GM23248 (cell line): ENCODE measurements at regions not wholly inside any gene's neighbourhood (a gene's known extent, or its start where the extent isn't known, plus 50 kb on each side); places are given as distances from the start of the nearest gene placed in this dataset.

ENCODE experiments used
- DNase-seq: peaks from one replicate; pipeline ENCODE4 v3.0.0-alpha.2; 2015
- H2AFZ ChIP-seq: fragments of 200-600 bp; sonication (generic); 2 replicates; pipeline ENCODE4 v1.6.1; 2016; ENCODE audit warnings: antibody characterized with exemption
- H3F3A ChIP-seq: fragments of 200-600 bp; sonication (generic); 2 replicates; pipeline ENCODE4 v1.6.1; 2016; ENCODE audit warnings: mild to moderate bottlenecking, antibody characterized with exemption, mixed run types; ENCODE audit not compliant: insufficient read depth
- H3K27ac ChIP-seq: fragments of 200-600 bp; sonication (generic); 2 replicates; pipeline ENCODE4 v1.5.1; 2016; ENCODE audit warnings: mild to moderate bottlenecking
- H3K27me3 ChIP-seq: fragments of 200-600 bp; sonication (generic); replicated peaks from 2 replicates; pipeline ENCODE4 v1.6.1; 2016; ENCODE audit warnings: mild to moderate bottlenecking; ENCODE audit not compliant: insufficient read depth
- H3K36me3 ChIP-seq: fragments of 200-600 bp; sonication (generic); 2 replicates; pipeline ENCODE4 v1.6.1; 2016; ENCODE audit warnings: low read depth, mild to moderate bottlenecking
- H3K4me1 ChIP-seq: fragments of 200-600 bp; sonication (generic); 2 replicates; pipeline ENCODE4 v1.6.1; 2016; ENCODE audit warnings: mild to moderate bottlenecking; ENCODE audit not compliant: insufficient read depth
- H3K4me2 ChIP-seq: fragments of 200-600 bp; sonication (generic); one replicate; pipeline ENCODE4 v1.6.1; 2016; ENCODE audit warnings: mild to moderate bottlenecking; ENCODE audit not compliant: unreplicated experiment
- H3K4me3 ChIP-seq: fragments of 200-600 bp; sonication (generic); 2 replicates; pipeline ENCODE4 v1.5.1; 2016; ENCODE audit warnings: mild to moderate bottlenecking
- H3K79me2 ChIP-seq: fragments of 200-600 bp; sonication (generic); 2 replicates; pipeline ENCODE4 v1.6.1; 2016; ENCODE audit warnings: mild to moderate bottlenecking; ENCODE audit not compliant: insufficient read depth
- H3K9ac ChIP-seq: fragments of 200-600 bp; sonication (generic); 2 replicates; pipeline ENCODE4 v1.6.1; 2016; ENCODE audit warnings: mild to moderate bottlenecking
- H3K9me2 ChIP-seq: fragments of 200-600 bp; sonication (generic); 2 replicates; pipeline ENCODE4 v1.6.1; 2016; ENCODE audit warnings: mixed run types, mild to moderate bottlenecking, moderate library complexity; ENCODE audit not compliant: insufficient read depth
- H3K9me3 ChIP-seq: fragments of 200-600 bp; sonication (generic); one replicate; pipeline ENCODE4 v1.6.1; 2017; ENCODE audit warnings: low read depth
- H4K20me1 ChIP-seq: fragments of 200-600 bp; sonication (generic); 2 replicates; pipeline ENCODE4 v1.6.0; 2016; ENCODE audit not compliant: insufficient read depth
- EZH2 ChIP-seq: fragments of 200-600 bp; sonication (generic); IDR thresholded peaks from 2 replicates; pipeline ENCODE4 v1.6.1; 2018; ENCODE audit warnings: antibody characterized with exemption, mild to moderate bottlenecking; ENCODE audit not compliant: insufficient read depth, poor library complexity, severe bottlenecking
- EZH2phosphoT487 ChIP-seq: fragments of 200-600 bp; sonication (generic); IDR thresholded peaks from 2 replicates; pipeline ENCODE4 v1.6.1; 2018; ENCODE audit warnings: antibody characterized with exemption, moderate library complexity, mild to moderate bottlenecking, low read depth; ENCODE audit not compliant: insufficient read depth
- WGBS, 2 experiments: methylation state at CpG; one replicate each; pipeline ENCODE4 v1.1.6; 2015 to 2017; ENCODE audit warnings: low lambda C conversion rate in 2 of 2, low coverage in 1 of 2; ENCODE audit errors: missing lambda C conversion rate in 2 of 2; 5-methylcytosine and 5-hydroxymethylcytosine counted together
- in situ Hi-C: fragments of 300-500 bp; cut with MboI; formaldehyde crosslinking; loops from 2 replicates; pipeline ENCODE4 v1.15.0; 2020

- Histone ChIP-seq H3F3A (no peaks in the 10 kb centered on the region), H3K79me2 (no peaks in the 10 kb centered on the region), H2AFZ (no peak overlapping the region), H3K9me3 (no peaks in the 10 kb centered on the region), H3K4me1 (no peaks in the 10 kb centered on the region), H3K9ac (no peak overlapping the region), H4K20me1 (no peaks in the 10 kb centered on the region), H3K9me2 (no peaks in the 10 kb centered on the region), H3K4me3 (no peak overlapping the region), H3K27me3 (no peaks in the 10 kb centered on the region), H3K27ac (no peak overlapping the region), H3K4me2 (no peak overlapping the region), H3K36me3 (no peaks in the 10 kb centered on the region)
- TF ChIP-seq EZH2 = no peak
- TF ChIP-seq EZH2phosphoT487 = no peak
- in situ Hi-C loops = no loop called here
- DNase-seq = no peak
- WGBS, 2 experiments = 93% methylated on average over 4 of the region's 4 CpGs
Measured at GRCh38 chr16:65272699-65273414, 151.0 kb upstream of the CDH11 start.

DNA sequence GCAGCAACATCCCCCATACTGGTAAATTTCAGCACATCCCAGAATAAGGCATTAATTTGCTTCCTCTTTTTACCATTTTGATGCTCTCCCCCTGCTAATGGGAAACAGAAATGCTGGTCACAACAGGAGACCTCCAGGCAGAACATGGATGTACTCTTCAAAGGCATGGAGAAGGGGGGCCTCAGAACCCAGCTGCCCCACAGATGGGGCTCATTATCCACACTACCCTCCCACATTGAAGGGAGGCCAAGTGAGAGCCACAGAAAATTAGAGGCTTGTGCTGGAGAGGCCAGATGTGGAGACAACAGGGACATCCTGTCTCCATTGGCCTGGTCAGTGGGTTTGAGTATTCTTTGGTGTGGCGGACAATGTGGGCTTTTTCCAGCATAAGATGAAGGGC lies 150.1 kb upstream of the CDH11 start:
- Histone ChIP-seq H4K20me1 (no peaks in the 10 kb centered on the region), H3K27me3 (no peaks in the 10 kb centered on the region), H3K9me2 (no peaks in the 10 kb centered on the region), H3F3A (no peaks in the 10 kb centered on the region), H3K4me3 (no peak overlapping the region), H3K4me1 (no peaks in the 10 kb centered on the region), H3K79me2 (no peaks in the 10 kb centered on the region), H2AFZ (no peak overlapping the region), H3K4me2 (no peak overlapping the region), H3K9ac (no peak overlapping the region), H3K9me3 (no peaks in the 10 kb centered on the region), H3K27ac (no peak overlapping the region), H3K36me3 (no peaks in the 10 kb centered on the region)
- 81 to 90% methylated on average over 1 of the region's 1 CpG for WGBS, 2 experiments
- DNase-seq = no peak
- TF ChIP-seq EZH2 = no peak
- no peak for TF ChIP-seq EZH2phosphoT487
- in situ Hi-C loops = no loop called here

- no peaks in the 10 kb centered on the region for H3K9me3 ChIP-seq
- H4K20me1 ChIP-seq = no peaks in the 10 kb centered on the region
- no peak overlapping the region for H2AFZ ChIP-seq
- TF ChIP-seq EZH2phosphoT487 (no peak), EZH2 (no peak)
- no peak overlapping the region for H3K9ac ChIP-seq
- in situ Hi-C loops = no loop called here
- no peaks in the 10 kb centered on the region for H3F3A ChIP-seq
- no peak overlapping the region for H3K27ac ChIP-seq
- no peak overlapping the region for H3K4me3 ChIP-seq
- DNase-seq = no peak
- H3K4me1 ChIP-seq = no peaks in the 10 kb centered on the region
- 74 to 88% methylated on average over 1 of the region's 1 CpG for WGBS, 2 experiments
- no peaks in the 10 kb centered on the region for H3K9me2 ChIP-seq
- H3K4me2 ChIP-seq = no peak overlapping the region
- H3K36me3 ChIP-seq = no peaks in the 10 kb centered on the region
- no peaks in the 10 kb centered on the region for H3K27me3 ChIP-seq
- no peaks in the 10 kb centered on the region for H3K79me2 ChIP-seq
Measured at GRCh38 chr16:65268331-65268730, 146.5 kb upstream of the CDH11 start.

DNA sequence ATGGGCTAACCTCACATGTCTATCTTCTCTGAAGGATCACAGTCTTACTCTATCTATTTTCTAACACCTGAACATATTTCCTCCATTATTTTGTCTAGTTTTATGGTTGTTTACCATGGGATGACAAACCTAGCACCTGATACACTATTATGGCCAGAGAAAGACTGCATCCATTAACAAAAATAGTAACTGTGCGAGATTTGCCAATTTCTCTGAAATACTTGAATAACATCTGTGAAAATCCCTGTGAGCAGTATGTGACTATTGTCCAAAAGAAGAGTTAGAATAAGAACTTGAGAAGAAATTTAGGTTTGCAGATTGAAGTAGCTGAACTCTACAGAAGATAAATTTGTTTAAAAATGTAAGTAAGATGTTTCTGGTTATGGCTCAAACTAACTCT lies 142.0 kb upstream of the CDH11 start:
- no peaks in the 10 kb centered on the region for H3K9me2 ChIP-seq
- H3K9me3 ChIP-seq = no peaks in the 10 kb centered on the region
- H3K4me3 ChIP-seq = no peak overlapping the region
- no peaks in the 10 kb centered on the region for H3K4me1 ChIP-seq
- no peaks in the 10 kb centered on the region for H3K36me3 ChIP-seq
- TF ChIP-seq EZH2 = no peak
- TF ChIP-seq EZH2phosphoT487 = no peak
- H3K9ac ChIP-seq = no peak overlapping the region
- in situ Hi-C loops = no loop called here
- DNase-seq = no peak
- no peak overlapping the region for H2AFZ ChIP-seq
- WGBS, 2 experiments = 93 to 96% methylated on average over 1 of the region's 1 CpG
- no peak overlapping the region for H3K4me2 ChIP-seq
- H3K79me2 ChIP-seq = no peaks in the 10 kb centered on the region
- H3K27ac ChIP-seq = no peak overlapping the region
- no peaks in the 10 kb centered on the region for H4K20me1 ChIP-seq
- no peaks in the 10 kb centered on the region for H3K27me3 ChIP-seq
- no peaks in the 10 kb centered on the region for H3F3A ChIP-seq
